Panc1 (cell line): ENCODE measurements at regions not wholly inside any gene's neighbourhood (a gene's known extent, or its start where the extent isn't known, plus 50 kb on each side); places are given as distances from the start of the nearest gene placed in this dataset.

Experiments
- CTCF ChIP-seq: fragments of 450-650 bp; IDR thresholded peaks from 2 replicates; pipeline ENCODE4 v1.5.1; 2017; ENCODE audit warnings: mild to moderate bottlenecking
- TCF7L2 ChIP-seq: IDR thresholded peaks from 2 replicates; pipeline ENCODE4 v1.6.1; 2011; ENCODE audit warnings: mild to moderate bottlenecking, low read depth, low read length, inconsistent platforms

GRCh38 chr6:164925681-164926530 is 383.5 kb downstream of the C6orf118 start:
- TF ChIP-seq TCF7L2 (no peak), CTCF (no peak)
